G401.6 (cell line): ENCODE measurements at regions not wholly inside any gene's neighbourhood (a gene's known extent, or its start where the extent isn't known, plus 50 kb on each side); places are given as distances from the start of the nearest gene placed in this dataset.
"Not testable (repeated sequence)": the region's sequence is repeated elsewhere in the genome, so short reads cannot be mapped to it uniquely, and the experiment has no call there.

Experiments used
- FAIRE-seq: peaks from 2 replicates; lab custom pipeline; 2012; peaks lifted over from hg19 to GRCh38; lab: Jason Lieb, UNC

- no peak for FAIRE-seq
These were observed 51.8 kb downstream of the POM121L12 start for GRCh38 chr7:53087274-53087673.

GRCh38 chr7:53094191-53094590 is 58.8 kb downstream of the POM121L12 start:
- no peak for FAIRE-seq

DNA sequence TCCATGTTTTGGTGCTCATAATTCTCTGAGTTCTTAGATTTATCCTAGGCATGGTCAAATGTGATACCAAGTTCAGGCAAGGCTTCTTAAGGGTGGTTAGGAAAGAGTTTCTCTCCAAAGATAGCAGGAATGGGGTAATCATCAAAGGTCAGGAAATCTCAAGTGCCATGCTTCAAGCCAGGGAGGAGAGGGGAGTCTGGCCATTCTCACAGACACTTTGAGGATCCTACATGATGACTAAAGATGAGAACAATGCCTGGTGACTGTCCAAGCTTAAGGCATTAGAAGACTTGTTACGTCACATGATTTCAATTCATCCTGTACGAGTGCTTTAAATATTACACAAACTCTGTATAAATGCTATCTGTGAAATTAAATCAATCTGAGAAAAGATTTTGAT is 59.4 kb downstream of the POM121L12 start:
- FAIRE-seq, result no peak

DNA sequence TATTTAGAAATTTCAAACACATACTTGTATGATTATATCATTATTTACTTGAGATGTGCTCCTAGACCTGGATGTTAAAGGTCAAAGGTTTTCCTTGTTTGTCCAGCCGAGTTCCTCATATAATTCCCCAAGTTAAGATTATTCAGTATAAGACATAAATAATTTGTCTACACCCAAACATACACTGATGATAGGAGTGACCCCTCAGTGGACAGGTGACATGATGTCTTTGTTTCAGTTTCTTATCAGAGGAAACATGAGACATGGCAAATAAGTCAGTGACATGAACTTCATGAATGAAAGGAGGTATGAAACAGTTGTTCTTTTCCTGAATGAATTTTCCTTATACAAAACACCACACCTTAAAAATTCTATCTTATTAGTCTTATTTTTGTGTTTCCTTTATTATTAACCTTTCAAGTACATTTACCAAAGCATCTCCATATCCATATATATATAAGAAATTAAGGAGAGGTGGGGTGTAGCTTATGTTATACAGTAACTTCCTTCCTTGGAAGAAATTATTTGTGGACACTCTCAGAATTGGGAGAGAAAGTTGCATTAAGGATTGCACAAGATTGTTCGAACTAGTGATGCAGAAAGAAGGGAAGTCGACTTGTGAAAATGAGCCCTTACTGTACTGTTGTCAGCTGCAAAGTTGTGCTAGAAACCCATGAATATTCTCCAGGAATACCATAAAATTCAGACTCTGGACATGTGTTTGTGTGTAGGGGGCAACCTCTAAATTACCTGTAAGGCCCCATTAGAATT is 60.5 kb downstream of the POM121L12 start:
- no peak for FAIRE-seq

DNA sequence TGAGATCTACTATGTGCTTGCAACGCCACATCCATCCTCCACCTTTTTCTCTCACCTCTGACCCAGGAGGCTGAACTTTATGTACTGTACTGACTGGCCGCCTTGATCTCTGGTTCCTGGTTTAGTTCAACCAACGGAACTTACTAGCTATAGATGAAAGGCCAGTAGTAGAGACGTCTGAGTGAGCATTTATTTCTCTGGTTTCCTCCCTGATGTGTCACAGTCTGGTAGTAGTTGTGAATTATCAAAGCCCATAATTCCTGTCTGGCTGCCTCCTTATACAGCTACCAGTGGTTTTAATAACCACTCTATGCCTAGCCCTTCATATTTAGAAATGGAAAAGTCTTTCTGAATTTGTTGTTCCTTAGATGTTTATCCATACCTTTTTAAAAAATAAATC is 64.7 kb downstream of the POM121L12 start:
- FAIRE-seq, result no peak

DNA sequence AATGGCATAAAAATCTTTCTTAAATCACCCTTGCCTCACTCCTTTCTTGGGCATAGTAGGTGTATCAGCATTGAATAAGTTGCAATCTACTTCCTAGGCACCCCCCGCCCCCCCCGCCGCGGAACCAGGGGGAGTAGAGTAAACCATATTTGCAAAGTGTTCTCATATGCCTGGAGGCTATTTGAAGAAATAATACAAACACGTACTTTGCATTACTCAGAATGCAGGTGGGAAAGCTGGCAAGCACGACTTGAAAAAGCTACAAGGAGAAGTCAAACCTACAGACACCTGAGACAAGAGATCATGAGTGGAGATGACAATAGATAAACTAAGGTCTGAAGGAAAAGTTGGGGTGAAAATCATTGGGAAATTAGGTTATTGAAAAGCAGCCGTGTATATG is 65.6 kb downstream of the POM121L12 start:
- no peak for FAIRE-seq

DNA sequence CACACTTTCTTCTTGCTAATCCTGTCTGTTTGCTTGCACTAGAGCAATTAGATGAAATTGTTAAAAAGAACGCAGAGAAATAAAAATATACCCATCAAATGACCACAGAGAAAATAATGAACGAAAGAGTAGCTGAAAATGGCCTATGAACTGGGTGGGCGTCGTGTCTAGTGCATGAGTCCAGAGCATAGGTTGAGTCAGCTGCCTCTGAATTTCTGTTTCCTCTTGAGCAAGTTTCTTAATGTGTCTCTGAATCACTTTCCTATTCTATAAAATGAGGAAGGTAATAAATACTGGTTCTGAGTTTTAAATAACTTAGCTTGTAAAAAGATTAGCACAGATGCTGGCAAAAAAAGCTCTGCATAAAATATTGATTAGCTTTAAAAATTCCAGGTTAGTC is 75.0 kb downstream of the POM121L12 start:
- FAIRE-seq, result no peak

GRCh38 chr7:53111031-53111430 is 75.6 kb downstream of the POM121L12 start:
- no peak for FAIRE-seq

GRCh38 chr7:53113424-53113823 is 78.0 kb downstream of the POM121L12 start:
- no peak for FAIRE-seq

GRCh38 chr7:53119514-53119941 is 84.1 kb downstream of the POM121L12 start:
- FAIRE-seq, result no peak

DNA sequence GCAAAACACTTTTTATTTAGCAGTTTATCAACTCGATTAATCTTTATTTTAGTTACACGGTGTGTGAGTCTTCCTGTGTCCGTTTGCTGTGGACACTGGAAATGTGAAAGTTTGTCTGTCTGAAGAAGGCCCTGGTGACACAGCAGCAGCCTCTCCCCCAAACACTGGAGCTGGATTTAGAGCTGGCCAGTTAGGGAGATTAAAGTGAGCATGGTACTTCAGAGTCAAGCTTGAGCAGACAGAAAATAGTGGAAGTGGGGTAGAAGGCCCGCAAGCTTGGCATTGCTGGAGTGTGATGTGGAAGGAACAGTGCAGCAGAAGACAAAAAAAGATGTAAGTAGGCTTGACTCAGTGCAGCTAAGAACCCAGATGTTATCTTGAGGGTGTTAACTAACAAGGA is 85.9 kb downstream of the POM121L12 start:
- FAIRE-seq, result no peak

GRCh38 chr7:53131697-53132096 is 96.3 kb downstream of the POM121L12 start:
- no peak for FAIRE-seq

- FAIRE-seq, result no peak
These were observed 116.1 kb downstream of the POM121L12 start for GRCh38 chr7:53151496-53151895.

DNA sequence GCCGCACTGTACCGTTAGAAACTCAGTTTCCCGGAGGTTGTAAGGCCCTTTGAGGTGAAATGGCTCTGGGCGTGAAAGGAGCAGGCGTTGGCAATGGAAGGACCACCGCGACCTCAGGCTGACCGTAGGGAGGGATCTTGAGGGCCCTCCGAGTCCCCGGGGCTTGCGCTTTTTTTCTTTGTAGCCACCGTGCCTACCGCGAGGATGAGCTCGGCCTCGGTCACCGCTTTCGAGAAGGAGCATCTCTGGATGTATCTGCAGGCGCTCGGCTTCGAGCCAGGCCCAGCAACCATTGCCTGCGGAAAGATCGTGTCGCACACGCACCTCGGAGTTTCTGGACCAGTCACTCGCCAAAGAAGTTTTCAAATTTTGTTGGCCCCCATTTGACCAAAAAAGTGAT is 151.8 kb downstream of the POM121L12 start:
- not testable (repeated sequence) for FAIRE-seq

- no peak for FAIRE-seq
These were observed 155.8 kb downstream of the POM121L12 start for GRCh38 chr7:53191191-53191695.

DNA sequence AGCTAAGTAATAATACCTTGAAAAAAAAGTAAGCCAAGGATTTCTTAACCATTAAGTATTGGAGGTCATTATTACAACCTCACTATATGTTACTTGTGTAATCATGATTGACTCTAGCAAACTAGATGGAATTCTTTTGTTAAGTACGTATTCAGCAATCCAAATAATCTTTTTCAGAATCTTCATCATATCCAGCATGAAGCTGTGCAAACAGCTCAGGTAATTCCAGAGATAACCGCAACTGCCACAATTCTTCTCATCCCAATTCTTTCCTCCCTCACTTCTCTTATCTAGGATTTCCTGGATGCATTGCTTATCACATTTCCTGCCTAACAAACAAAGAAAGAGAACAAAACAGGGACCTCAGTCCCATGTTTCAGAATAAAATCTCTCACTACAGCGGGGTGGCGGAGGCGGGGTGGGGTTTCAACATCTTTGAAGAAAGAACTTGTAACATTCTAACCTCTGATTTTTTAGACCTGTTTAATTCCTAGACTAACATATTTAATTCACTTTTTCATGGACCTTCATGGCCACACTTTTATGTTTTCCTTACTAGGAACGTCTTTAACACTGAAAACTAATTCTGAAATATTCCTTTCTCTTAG is 156.5 kb downstream of the POM121L12 start:
- FAIRE-seq, result no peak

GRCh38 chr7:53205006-53205405 is 169.6 kb downstream of the POM121L12 start:
- no peak for FAIRE-seq

DNA sequence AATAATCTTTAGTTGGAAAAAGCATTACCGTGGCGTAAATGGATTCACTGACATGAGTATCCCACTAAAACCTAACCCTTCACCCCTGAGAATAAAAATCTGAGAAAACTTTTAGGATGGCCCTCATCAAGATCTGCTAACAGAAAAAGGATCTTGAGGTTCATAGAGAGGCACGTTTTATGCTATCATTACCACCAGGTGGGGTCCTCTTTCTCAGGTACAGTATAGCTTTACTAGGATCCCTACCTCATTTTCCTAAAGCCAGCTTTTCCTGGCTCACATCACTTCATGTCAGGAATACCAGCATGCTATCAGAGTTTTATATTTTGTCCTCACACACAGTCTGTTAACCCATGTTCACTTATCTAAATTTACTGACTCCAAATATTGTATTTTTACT is 173.7 kb downstream of the POM121L12 start:
- FAIRE-seq, result no peak

- FAIRE-seq, result no peak
These were observed 179.0 kb downstream of the POM121L12 start for GRCh38 chr7:53214463-53214862.

DNA sequence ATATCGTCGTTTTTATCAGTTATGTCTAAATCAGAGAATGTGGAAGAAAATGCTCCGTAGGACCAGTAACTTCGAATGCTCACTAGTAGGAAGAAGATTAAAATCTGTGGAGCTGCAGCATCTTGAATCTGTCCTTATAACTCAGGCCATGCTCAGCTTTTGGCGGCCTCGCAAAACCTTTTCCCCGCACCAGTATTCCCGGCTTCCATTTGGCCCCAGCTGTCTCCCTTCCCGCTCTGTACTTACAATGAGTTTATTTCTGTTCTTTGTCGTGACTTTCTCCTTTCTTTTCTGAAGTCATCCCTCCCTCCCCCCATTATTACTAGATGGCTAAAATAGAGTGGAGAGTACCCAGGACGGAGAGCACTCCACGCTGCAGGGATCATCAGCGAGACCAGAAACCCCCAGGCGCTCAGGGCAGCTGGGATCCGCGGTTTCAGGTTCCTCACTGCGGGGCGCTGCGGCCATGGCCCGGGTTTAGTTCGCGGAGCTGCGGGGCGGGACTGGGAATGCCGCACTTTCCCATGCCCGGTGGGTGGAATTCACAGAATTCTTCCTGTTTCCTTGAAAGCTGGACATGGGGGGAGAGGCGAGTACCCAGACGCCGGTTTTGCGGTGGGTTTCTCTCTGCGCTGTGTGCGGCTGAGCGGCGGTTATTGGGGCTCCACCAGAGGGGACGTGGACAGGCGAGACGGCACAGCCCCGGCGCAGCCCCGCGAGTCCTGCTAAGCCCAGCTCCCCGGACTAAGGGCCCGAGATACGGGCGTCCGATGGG is 183.5 kb downstream of the POM121L12 start:
- no peak for FAIRE-seq

- FAIRE-seq, result no peak
These were observed 193.8 kb downstream of the POM121L12 start for GRCh38 chr7:53229202-53229601.

DNA sequence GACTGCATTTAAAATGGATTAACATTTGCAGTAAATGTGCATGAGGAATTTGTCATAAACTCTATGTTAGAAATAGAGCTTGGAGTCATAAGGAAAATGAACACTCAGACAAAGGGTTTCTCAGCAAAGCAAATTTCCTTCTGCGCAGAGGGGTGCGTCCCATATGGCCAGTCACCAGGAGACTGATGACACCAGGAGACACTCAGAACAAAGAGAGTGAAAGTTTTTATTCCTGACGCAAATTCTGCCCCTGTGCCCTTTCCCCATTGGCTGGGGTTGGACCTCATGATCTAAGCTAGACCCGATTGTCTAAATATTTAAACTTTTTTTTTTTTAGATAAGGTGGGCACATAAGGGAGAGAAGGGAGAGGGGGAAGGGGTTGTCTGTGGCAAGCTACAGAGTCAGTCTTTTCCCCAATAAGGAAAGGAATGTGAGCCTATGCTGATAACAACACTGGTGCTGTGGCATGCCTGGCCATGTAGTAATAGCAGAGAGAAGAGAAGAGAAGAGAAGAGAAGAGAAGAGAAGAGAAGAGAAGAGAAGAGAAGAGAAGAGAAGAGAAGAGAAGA is 202.0 kb downstream of the POM121L12 start:
- no peak for FAIRE-seq
